ENCODE measurements at regions not wholly inside any gene's neighbourhood (a gene's known extent, or its start where the extent isn't known, plus 50 kb on each side); places are given as distances from the start of the nearest gene placed in this dataset.

DNA sequence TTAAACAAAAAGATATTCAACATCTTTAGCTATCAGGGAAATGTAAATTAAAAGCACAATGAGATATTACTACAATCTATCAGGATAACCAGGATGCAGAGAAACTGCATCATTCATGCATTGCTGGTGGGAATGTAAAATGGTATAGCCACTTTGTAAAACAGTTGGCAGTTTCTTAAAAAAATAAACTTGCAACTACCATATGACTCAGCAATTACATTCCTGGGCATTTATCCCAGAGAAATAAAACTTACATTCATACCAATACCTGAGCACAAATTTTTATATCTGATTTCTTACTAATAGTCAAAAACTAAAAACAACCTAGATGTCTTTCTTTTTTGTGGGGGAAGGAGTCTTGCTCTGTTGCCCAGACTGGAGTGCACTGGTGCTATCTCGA lies 190.3 kb upstream of the TAB2 start:
- TF ChIP-seq, protein P1, sequence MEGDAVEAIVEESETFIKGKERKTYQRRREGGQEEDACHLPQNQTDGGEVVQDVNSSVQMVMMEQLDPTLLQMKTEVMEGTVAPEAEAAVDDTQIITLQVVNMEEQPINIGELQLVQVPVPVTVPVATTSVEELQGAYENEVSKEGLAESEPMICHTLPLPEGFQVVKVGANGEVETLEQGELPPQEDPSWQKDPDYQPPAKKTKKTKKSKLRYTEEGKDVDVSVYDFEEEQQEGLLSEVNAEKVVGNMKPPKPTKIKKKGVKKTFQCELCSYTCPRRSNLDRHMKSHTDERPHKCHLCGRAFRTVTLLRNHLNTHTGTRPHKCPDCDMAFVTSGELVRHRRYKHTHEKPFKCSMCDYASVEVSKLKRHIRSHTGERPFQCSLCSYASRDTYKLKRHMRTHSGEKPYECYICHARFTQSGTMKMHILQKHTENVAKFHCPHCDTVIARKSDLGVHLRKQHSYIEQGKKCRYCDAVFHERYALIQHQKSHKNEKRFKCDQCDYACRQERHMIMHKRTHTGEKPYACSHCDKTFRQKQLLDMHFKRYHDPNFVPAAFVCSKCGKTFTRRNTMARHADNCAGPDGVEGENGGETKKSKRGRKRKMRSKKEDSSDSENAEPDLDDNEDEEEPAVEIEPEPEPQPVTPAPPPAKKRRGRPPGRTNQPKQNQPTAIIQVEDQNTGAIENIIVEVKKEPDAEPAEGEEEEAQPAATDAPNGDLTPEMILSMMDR (IDR thresholded peaks at IDR 0.05; ENCODE audit: unreplicated experiment in 3 of 3) = no peak
- H3K4me1 Mint-ChIP-seq = peaks cover 20% of the 10 kb centered on the region
- H3K36me3 Mint-ChIP-seq (ENCODE audit: low read depth) = no peaks in the 10 kb centered on the region
- H3K27ac Mint-ChIP-seq = no peak overlapping the region
- peaks cover 13% of the 10 kb centered on the region for H3K9me3 Mint-ChIP-seq
- peaks cover 7% of the 10 kb centered on the region for H3K27me3 Mint-ChIP-seq (ENCODE audit: low read depth)
- H3K4me3 Mint-ChIP-seq = no peak overlapping the region

DNA sequence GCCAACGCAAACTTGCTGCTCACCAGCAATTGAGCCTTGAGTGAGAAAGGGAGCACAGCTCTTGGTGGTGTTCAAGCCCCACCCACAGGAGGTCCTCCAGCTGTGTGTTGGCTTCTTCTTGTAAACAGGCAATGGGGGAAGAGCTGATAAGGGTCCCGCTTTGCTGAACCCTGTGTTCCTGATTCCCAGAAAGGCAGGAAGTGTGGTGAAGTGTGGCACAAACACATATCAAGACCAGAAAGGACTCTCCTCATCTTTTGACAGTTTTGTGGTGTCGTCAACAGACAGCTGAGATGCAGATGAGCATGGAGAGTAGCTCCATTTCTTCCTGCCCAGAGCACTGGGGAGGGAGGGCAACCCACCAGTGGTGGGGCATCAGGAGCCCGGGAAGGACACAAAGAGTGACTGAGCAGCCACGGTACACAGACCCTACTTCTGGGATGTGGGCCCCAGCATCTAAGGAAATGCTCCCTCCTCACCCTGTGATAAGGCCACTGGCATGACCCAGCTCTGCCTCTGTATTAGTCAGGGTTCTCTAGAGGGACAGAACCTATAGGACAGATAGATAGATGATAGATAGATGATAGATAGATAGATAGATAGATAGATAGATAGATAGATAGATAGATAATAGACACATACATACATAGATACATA lies 188.9 kb upstream of the TAB2 start:
- H3K27me3 Mint-ChIP-seq (ENCODE audit: low read depth) = peaks cover 9% of the 10 kb centered on the region
- no peak overlapping the region for H3K4me3 Mint-ChIP-seq
- TF ChIP-seq, protein P1 (IDR thresholded peaks at IDR 0.05; ENCODE audit: unreplicated experiment in 3 of 3) = no peak

DNA sequence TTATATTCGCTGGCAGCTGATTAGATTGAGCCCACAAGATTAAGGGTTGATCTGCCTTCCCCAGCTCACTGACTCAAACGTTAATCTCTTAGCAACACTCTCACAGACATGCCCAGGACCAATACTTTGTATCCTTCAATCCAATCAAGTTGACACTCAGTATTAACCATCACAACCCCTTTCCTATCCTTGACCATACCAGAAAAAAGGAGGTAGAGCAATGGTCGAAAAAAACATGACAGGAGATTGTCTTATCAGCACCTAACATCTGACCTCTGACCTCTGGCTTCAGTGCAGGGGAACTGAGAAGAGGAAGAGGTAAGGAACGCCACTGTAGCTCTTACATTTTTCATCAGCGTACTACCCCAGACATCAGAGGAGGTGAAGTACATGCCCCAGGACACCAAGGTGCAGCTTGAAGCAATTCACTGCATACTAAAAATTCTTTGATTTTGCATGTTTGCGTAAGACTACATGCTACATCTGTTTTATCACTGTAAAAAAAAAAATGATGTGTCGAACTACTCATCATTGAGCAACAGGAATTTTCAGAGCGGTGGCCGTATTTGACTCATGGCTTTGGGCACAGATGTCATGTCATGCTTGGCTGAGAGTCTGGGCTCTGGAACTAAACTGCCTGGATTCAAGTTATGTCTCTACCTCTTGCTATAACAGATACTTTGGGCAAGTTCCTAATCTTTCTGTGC lies 188.0 kb upstream of the TAB2 start:
- H3K27ac Mint-ChIP-seq = no peak overlapping the region
- peaks cover 28% of the 10 kb centered on the region for H3K4me1 Mint-ChIP-seq
- TF ChIP-seq, protein P1 (IDR thresholded peaks at IDR 0.05; ENCODE audit: unreplicated experiment in 3 of 3) = no peak
- no peaks in the 10 kb centered on the region for H3K36me3 Mint-ChIP-seq (ENCODE audit: low read depth)
- peaks cover 9% of the 10 kb centered on the region for H3K27me3 Mint-ChIP-seq (ENCODE audit: low read depth)
- H3K4me3 Mint-ChIP-seq = no peak overlapping the region
- H3K9me3 Mint-ChIP-seq = peaks cover 2% of the 10 kb centered on the region

More for the DNA sequence above, 188.9 kb upstream of the TAB2 start:
- no peak overlapping the region for H3K27ac Mint-ChIP-seq
- H3K9me3 Mint-ChIP-seq = peaks cover 8% of the 10 kb centered on the region
- peaks cover 28% of the 10 kb centered on the region for H3K4me1 Mint-ChIP-seq
- H3K36me3 Mint-ChIP-seq (ENCODE audit: low read depth) = no peaks in the 10 kb centered on the region

DNA sequence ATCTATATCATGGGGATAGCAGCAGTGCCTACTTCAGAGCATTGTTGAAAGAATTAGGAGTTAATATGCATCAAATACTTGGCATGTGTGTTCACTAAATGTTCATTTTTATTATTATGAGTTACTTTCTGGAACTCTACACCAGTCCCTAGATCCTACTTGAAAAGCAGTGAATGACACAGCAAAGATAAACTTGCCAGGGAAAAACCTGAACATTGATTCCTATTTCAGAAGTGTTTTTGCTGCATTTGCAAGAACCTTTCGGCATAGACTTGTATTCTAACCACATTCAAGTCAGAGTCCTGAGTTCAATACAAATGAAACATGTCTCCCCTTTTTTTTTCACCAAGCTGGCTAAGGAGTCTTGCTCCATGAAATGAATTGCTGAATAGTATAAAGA lies 187.4 kb upstream of the TAB2 start:
- TF ChIP-seq, protein P1 (IDR thresholded peaks at IDR 0.05; ENCODE audit: unreplicated experiment in 3 of 3) = no peak
- Mint-ChIP-seq H3K4me1 (peaks cover 28% of the 10 kb centered on the region), H3K36me3 (ENCODE audit: low read depth) (no peaks in the 10 kb centered on the region), H3K4me3 (no peak overlapping the region), H3K27ac (peak overlapping the region; percentile 54 to 84 (median 76)), H3K9me3 (peaks cover 2% of the 10 kb centered on the region), H3K27me3 (ENCODE audit: low read depth) (peaks cover 9% of the 10 kb centered on the region)

DNA sequence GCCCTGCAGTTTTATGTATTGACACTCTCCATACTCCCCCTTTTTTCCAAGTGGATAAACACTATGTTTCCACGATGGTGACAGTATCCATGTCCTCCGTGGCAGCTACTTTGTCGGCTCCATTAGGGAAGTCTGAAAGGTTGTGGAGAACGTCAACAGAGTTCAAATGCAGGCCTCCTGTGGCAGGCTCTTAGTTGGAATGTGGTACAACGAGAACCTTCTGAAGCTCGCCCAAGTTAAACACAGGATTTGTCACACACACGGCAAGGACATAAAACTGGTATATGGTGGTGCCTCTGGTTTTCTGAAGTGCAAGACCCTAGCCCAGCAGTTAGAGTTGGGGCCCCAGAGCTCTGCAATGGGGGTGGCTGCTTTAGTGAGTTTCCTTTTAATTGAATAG lies 187.0 kb upstream of the TAB2 start:
- H3K36me3 Mint-ChIP-seq (ENCODE audit: low read depth) = no peaks in the 10 kb centered on the region
- H3K27ac Mint-ChIP-seq = peak overlapping the region; percentile 54 to 84 (median 76)
- H3K27me3 Mint-ChIP-seq (ENCODE audit: low read depth) = peaks cover 9% of the 10 kb centered on the region
- H3K4me1 Mint-ChIP-seq = peaks cover 28% of the 10 kb centered on the region
- H3K9me3 Mint-ChIP-seq = peaks cover 2% of the 10 kb centered on the region
- no peak overlapping the region for H3K4me3 Mint-ChIP-seq
- TF ChIP-seq, protein P1 (IDR thresholded peaks at IDR 0.05; ENCODE audit: unreplicated experiment in 3 of 3) = no peak
